CD8-positive, alpha-beta memory T cell (primary cell): ENCODE measurements at regions not wholly inside any gene's neighbourhood (a gene's known extent, or its start where the extent isn't known, plus 50 kb on each side); places are given as distances from the start of the nearest gene placed in this dataset.
A peak's percentile ranks its signal among the peaks of the same experiment; 100 is the strongest.

Source experiments
- CTCF ChIA-PET: fragments of 350-600 bp; sonication (Branson Sonifier 250); formaldehyde crosslinking; loops from one replicate; lab custom pipeline; 2021; ENCODE audit warnings: antibody characterized with exemption; lab: Charles Lee
- POLR2A ChIA-PET: fragments of 350-600 bp; sonication (Branson Sonifier 250); formaldehyde crosslinking; loops from one replicate; lab custom pipeline; 2021; ENCODE audit warnings: antibody characterized with exemption; lab: Charles Lee
- DNase-seq, 5 donors: peaks; one replicate each; pipeline versions ENCODE4 v3.0.0 to v3.0.0-alpha.2; 2020 to 2022; ENCODE audit warnings: mixed read lengths in 1 of 5
- H3K27ac ChIP-seq: one replicate; pipeline ENCODE4 v1.7.0; 2013; ENCODE audit warnings: low read depth, mild to moderate bottlenecking, low read length, moderate library complexity
- H3K27me3 ChIP-seq: 2 replicates; pipeline ENCODE4 v1.7.0; 2013; ENCODE audit warnings: low read length, mild to moderate bottlenecking; ENCODE audit not compliant: insufficient read depth, poor library complexity, severe bottlenecking
- H3K36me3 ChIP-seq: 2 replicates; pipeline ENCODE4 v1.7.0; 2013; ENCODE audit warnings: mild to moderate bottlenecking, low read length, moderate library complexity; ENCODE audit not compliant: insufficient read depth
- H3K4me1 ChIP-seq: 2 replicates; pipeline ENCODE4 v1.7.0; 2013; ENCODE audit warnings: mild to moderate bottlenecking, low read length, moderate library complexity; ENCODE audit not compliant: insufficient read depth
- H3K4me3 ChIP-seq: 2 replicates; pipeline ENCODE4 v1.7.0; 2013; ENCODE audit warnings: mild to moderate bottlenecking, low read length
- H3K9me3 ChIP-seq: 2 replicates; pipeline ENCODE4 v1.7.0; 2013; ENCODE audit warnings: mild to moderate bottlenecking, low read length
- H3K27ac Mint-ChIP-seq, 8 donors: one replicate each; pipeline ENCODE4 v1.8.0; 2020 to 2021; ENCODE audit warnings: mixed read lengths in 8 of 8, mild to moderate bottlenecking in 6 of 8, inconsistent platforms in 3 of 8, moderate library complexity in 3 of 8
- H3K27me3 Mint-ChIP-seq, 2 donors: one replicate each; pipeline ENCODE4 v1.8.0; 2020 to 2021; ENCODE audit warnings: mixed read lengths in 2 of 2, mild to moderate bottlenecking in 1 of 2, moderate library complexity in 1 of 2
- H3K36me3 Mint-ChIP-seq, 3 donors: one replicate each; pipeline ENCODE4 v1.8.0; 2020 to 2021; ENCODE audit warnings: mixed read lengths in 3 of 3, inconsistent platforms in 1 of 3, mild to moderate bottlenecking in 1 of 3
- H3K4me1 Mint-ChIP-seq, 3 donors: one replicate each; pipeline ENCODE4 v1.8.0; 2020 to 2021; ENCODE audit warnings: mixed read lengths in 3 of 3, inconsistent platforms in 1 of 3, mild to moderate bottlenecking in 1 of 3
- H3K4me3 Mint-ChIP-seq, 7 donors: one replicate each; pipeline ENCODE4 v1.8.0; 2020 to 2021; ENCODE audit warnings: mixed read lengths in 7 of 7, mild to moderate bottlenecking in 6 of 7, moderate library complexity in 4 of 7, inconsistent platforms in 2 of 7
- H3K9me3 Mint-ChIP-seq, 5 donors: one replicate each; pipeline ENCODE4 v1.8.0; 2020 to 2022; ENCODE audit warnings: mixed read lengths in 5 of 5, mild to moderate bottlenecking in 3 of 5, moderate library complexity in 2 of 5, inconsistent platforms in 1 of 5

GRCh38 chr12:67593461-67594330 lies 54.8 kb upstream of the DYRK2 start:
- peak overlapping the region in 6 of 8 donors; percentile 12 to 92 (median 71) for H3K27ac Mint-ChIP-seq

DNA sequence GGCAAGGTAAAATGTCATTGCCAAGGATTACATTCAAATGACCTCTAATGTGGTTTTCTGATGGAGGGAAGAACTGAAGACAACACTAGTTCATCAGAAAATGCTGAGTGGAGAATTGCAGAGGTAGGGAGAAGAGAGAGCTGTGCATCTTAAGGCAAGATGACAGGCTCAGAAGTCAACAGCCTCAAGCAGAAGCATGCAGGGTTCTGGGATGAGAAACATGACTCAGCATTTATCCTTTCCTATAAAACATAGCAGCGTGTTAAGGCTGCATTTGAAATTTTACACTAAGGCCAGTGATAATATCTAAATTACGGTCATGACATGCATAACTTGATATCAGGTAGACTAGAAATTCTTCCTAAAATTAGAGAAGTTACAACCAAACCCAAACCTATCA lies 53.7 kb upstream of the DYRK2 start:
- H3K27ac ChIP-seq: no peak overlapping the region
- no peaks in the 10 kb centered on the region for H3K27me3 ChIP-seq
- peaks cover 42% of the 10 kb centered on the region for H3K4me1 ChIP-seq
- Mint-ChIP-seq H3K4me3 (no peak overlapping the region), H3K4me1 (peaks cover 40 to 58% (median 57%) of the 10 kb centered on the region in 3 donors), H3K27me3 (no peaks in the 10 kb centered on the region), H3K36me3 (peaks cover 0 to 19% (median 3%) of the 10 kb centered on the region in 3 donors), H3K27ac (no peak overlapping the region), H3K9me3 (peaks cover 0 to 12% (median 0%) of the 10 kb centered on the region in 5 donors)
- no peaks in the 10 kb centered on the region for H3K9me3 ChIP-seq
- H3K36me3 ChIP-seq: no peaks in the 10 kb centered on the region
- ChIA-PET CTCF (interaction anchor here (1.0 to 1.1 kb wide), 2 partner anchors 18 to 36 kb away, joined by 3 read pairs; no protein-coding TSS in a partner anchor), POLR2A (interaction anchor here (0.8 to 1.3 kb wide), 2 partner anchors 16 to 54 kb away, joined by 3 read pairs; partner anchors contain the start of gene DYRK2)
- no peak overlapping the region for H3K4me3 ChIP-seq
- no peak for DNase-seq

More at GRCh38 chr12:67593461-67594330, 54.8 kb upstream of the DYRK2 start:
- no peaks in the 10 kb centered on the region for H3K9me3 ChIP-seq
- peaks cover 49% of the 10 kb centered on the region for H3K4me1 ChIP-seq
- Mint-ChIP-seq H3K9me3 (peaks cover 0 to 2% (median 0%) of the 10 kb centered on the region in 5 donors), H3K4me1 (peaks cover 44 to 63% (median 55%) of the 10 kb centered on the region in 3 donors), H3K27me3 (no peaks in the 10 kb centered on the region), H3K36me3 (peaks cover 0 to 8% (median 3%) of the 10 kb centered on the region in 3 donors), H3K4me3 (peak overlapping the region in 3 of 7 donors; percentile 9 to 25 (median 11))
- CTCF ChIA-PET: interaction anchor here (1.0 to 1.1 kb wide), 2 partner anchors 19 to 37 kb away, joined by 3 read pairs; no protein-coding TSS in a partner anchor
- POLR2A ChIA-PET: interaction anchor here (0.7 to 1.2 kb wide), 4 partner anchors 14 to 614 kb away, joined by 3 to 8 read pairs (median 4); no protein-coding TSS in a partner anchor
- H3K27ac ChIP-seq: no peak overlapping the region
- no peak for DNase-seq
- H3K27me3 ChIP-seq: no peaks in the 10 kb centered on the region
- no peak overlapping the region for H3K4me3 ChIP-seq
- no peaks in the 10 kb centered on the region for H3K36me3 ChIP-seq

- ChIA-PET CTCF (no interaction called here), POLR2A (interaction anchor here (1.3 kb wide), 1 partner anchor 53 kb away, joined by 3 read pairs; the partner anchor contains the start of gene DYRK2)
- Histone ChIP-seq H3K27me3 (no peaks in the 10 kb centered on the region), H3K36me3 (no peaks in the 10 kb centered on the region), H3K4me1 (peaks cover 37% of the 10 kb centered on the region), H3K4me3 (no peak overlapping the region), H3K27ac (no peak overlapping the region), H3K9me3 (no peaks in the 10 kb centered on the region)
- Mint-ChIP-seq H3K4me1 (peaks cover 37 to 53% (median 52%) of the 10 kb centered on the region in 3 donors), H3K4me3 (no peak overlapping the region), H3K27me3 (no peaks in the 10 kb centered on the region), H3K36me3 (peaks cover 0 to 20% (median 3%) of the 10 kb centered on the region in 3 donors), H3K27ac (no peak overlapping the region), H3K9me3 (peaks cover 0 to 12% (median 0%) of the 10 kb centered on the region in 5 donors)
- DNase-seq: no peak
Observed at GRCh38 chr12:67595365-67595764, 53.2 kb upstream of the DYRK2 start.

DNA sequence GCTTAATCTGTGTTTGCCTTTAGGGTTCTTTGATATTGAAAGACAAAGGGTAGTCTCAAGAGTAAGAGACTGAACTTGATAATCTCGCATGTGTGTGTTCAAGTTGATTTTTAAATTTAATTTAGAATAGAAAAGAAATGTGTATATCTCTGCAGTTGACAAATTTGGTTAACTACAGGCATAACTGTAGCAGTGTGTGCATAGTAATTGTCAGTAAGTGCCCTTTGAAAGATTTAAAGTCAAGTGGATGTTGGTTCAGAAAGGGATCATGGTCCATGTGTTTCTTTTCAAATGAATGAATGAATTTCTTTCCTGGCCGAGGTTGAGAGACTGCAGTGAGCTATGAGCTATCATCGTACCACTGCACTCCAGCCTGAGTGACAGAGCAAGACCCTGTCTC lies 49.9 kb upstream of the DYRK2 start:
- no peaks in the 10 kb centered on the region for H3K27me3 Mint-ChIP-seq
- Histone ChIP-seq H3K36me3 (no peaks in the 10 kb centered on the region), H3K4me3 (no peak overlapping the region), H3K27ac (no peak overlapping the region), H3K9me3 (no peaks in the 10 kb centered on the region), H3K27me3 (no peaks in the 10 kb centered on the region), H3K4me1 (peaks cover 5% of the 10 kb centered on the region)
- no peak overlapping the region for H3K4me3 Mint-ChIP-seq
- CTCF ChIA-PET: interaction anchor here (0.8 to 1.0 kb wide), 2 partner anchors 10 to 32 kb away, joined by 3 read pairs; no protein-coding TSS in a partner anchor
- peaks cover 0 to 12% (median 0%) of the 10 kb centered on the region in 5 donors for H3K9me3 Mint-ChIP-seq
- H3K36me3 Mint-ChIP-seq: peaks cover 0 to 18% (median 0%) of the 10 kb centered on the region in 3 donors
- H3K27ac Mint-ChIP-seq: no peak overlapping the region
- DNase-seq: no peak
- peaks cover 13 to 30% (median 24%) of the 10 kb centered on the region in 3 donors for H3K4me1 Mint-ChIP-seq
- POLR2A ChIA-PET: interaction anchor here (0.6 kb wide), 3 partner anchors 22 to 173 kb away, joined by 3 to 5 read pairs (median 4); no protein-coding TSS in a partner anchor
